CD8-positive, alpha-beta memory T cell (primary cell): ENCODE measurements at regions not wholly inside any gene's neighbourhood (a gene's known extent, or its start where the extent isn't known, plus 50 kb on each side); places are given as distances from the start of the nearest gene placed in this dataset.

Experiments used
- CTCF ChIA-PET: fragments of 350-600 bp; sonication (Branson Sonifier 250); formaldehyde crosslinking; loops from one replicate; lab custom pipeline; 2021; ENCODE audit warnings: antibody characterized with exemption; lab: Charles Lee
- POLR2A ChIA-PET: fragments of 350-600 bp; sonication (Branson Sonifier 250); formaldehyde crosslinking; loops from one replicate; lab custom pipeline; 2021; ENCODE audit warnings: antibody characterized with exemption; lab: Charles Lee
- DNase-seq, 5 donors: peaks; one replicate each; pipeline versions ENCODE4 v3.0.0 to v3.0.0-alpha.2; 2020 to 2022; ENCODE audit warnings: mixed read lengths in 1 of 5
- H3K27ac ChIP-seq: one replicate; pipeline ENCODE4 v1.7.0; 2013; ENCODE audit warnings: low read depth, mild to moderate bottlenecking, low read length, moderate library complexity
- H3K27me3 ChIP-seq: 2 replicates; pipeline ENCODE4 v1.7.0; 2013; ENCODE audit warnings: low read length, mild to moderate bottlenecking; ENCODE audit not compliant: insufficient read depth, poor library complexity, severe bottlenecking
- H3K36me3 ChIP-seq: 2 replicates; pipeline ENCODE4 v1.7.0; 2013; ENCODE audit warnings: mild to moderate bottlenecking, low read length, moderate library complexity; ENCODE audit not compliant: insufficient read depth
- H3K4me1 ChIP-seq: 2 replicates; pipeline ENCODE4 v1.7.0; 2013; ENCODE audit warnings: mild to moderate bottlenecking, low read length, moderate library complexity; ENCODE audit not compliant: insufficient read depth
- H3K4me3 ChIP-seq: 2 replicates; pipeline ENCODE4 v1.7.0; 2013; ENCODE audit warnings: mild to moderate bottlenecking, low read length
- H3K9me3 ChIP-seq: 2 replicates; pipeline ENCODE4 v1.7.0; 2013; ENCODE audit warnings: mild to moderate bottlenecking, low read length
- H3K27ac Mint-ChIP-seq, 8 donors: one replicate each; pipeline ENCODE4 v1.8.0; 2020 to 2021; ENCODE audit warnings: mixed read lengths in 8 of 8, mild to moderate bottlenecking in 6 of 8, inconsistent platforms in 3 of 8, moderate library complexity in 3 of 8
- H3K27me3 Mint-ChIP-seq, 2 donors: one replicate each; pipeline ENCODE4 v1.8.0; 2020 to 2021; ENCODE audit warnings: mixed read lengths in 2 of 2, mild to moderate bottlenecking in 1 of 2, moderate library complexity in 1 of 2
- H3K36me3 Mint-ChIP-seq, 3 donors: one replicate each; pipeline ENCODE4 v1.8.0; 2020 to 2021; ENCODE audit warnings: mixed read lengths in 3 of 3, inconsistent platforms in 1 of 3, mild to moderate bottlenecking in 1 of 3
- H3K4me1 Mint-ChIP-seq, 3 donors: one replicate each; pipeline ENCODE4 v1.8.0; 2020 to 2021; ENCODE audit warnings: mixed read lengths in 3 of 3, inconsistent platforms in 1 of 3, mild to moderate bottlenecking in 1 of 3
- H3K4me3 Mint-ChIP-seq, 7 donors: one replicate each; pipeline ENCODE4 v1.8.0; 2020 to 2021; ENCODE audit warnings: mixed read lengths in 7 of 7, mild to moderate bottlenecking in 6 of 7, moderate library complexity in 4 of 7, inconsistent platforms in 2 of 7
- H3K9me3 Mint-ChIP-seq, 5 donors: one replicate each; pipeline ENCODE4 v1.8.0; 2020 to 2022; ENCODE audit warnings: mixed read lengths in 5 of 5, mild to moderate bottlenecking in 3 of 5, moderate library complexity in 2 of 5, inconsistent platforms in 1 of 5

GRCh38 chr11:111119751-111120150, 125.8 kb upstream of the POU2AF2 start:
- CTCF ChIA-PET = no interaction called here
- no peak overlapping the region for H3K4me3 Mint-ChIP-seq

GRCh38 chr11:111115890-111116289, 129.6 kb upstream of the POU2AF2 start:
- no peaks in the 10 kb centered on the region for H3K4me1 Mint-ChIP-seq
- peaks cover 0 to 3% of the 10 kb centered on the region in 2 donors for H3K27me3 Mint-ChIP-seq
- H3K4me3 Mint-ChIP-seq = no peak overlapping the region
- DNase-seq = no peak
- Histone ChIP-seq H3K36me3 (no peaks in the 10 kb centered on the region), H3K9me3 (no peaks in the 10 kb centered on the region), H3K27me3 (no peaks in the 10 kb centered on the region), H3K4me1 (no peaks in the 10 kb centered on the region), H3K4me3 (no peak overlapping the region), H3K27ac (no peak overlapping the region)
- POLR2A ChIA-PET = no interaction called here
- CTCF ChIA-PET = no interaction called here
- no peak overlapping the region for H3K27ac Mint-ChIP-seq
- no peaks in the 10 kb centered on the region for H3K36me3 Mint-ChIP-seq
- H3K9me3 Mint-ChIP-seq = peaks cover 0 to under 1% (median 0%) of the 10 kb centered on the region in 5 donors

More at GRCh38 chr11:111119751-111120150, 125.8 kb upstream of the POU2AF2 start:
- Histone ChIP-seq H3K4me3 (no peak overlapping the region), H3K36me3 (no peaks in the 10 kb centered on the region), H3K27me3 (no peaks in the 10 kb centered on the region), H3K4me1 (no peaks in the 10 kb centered on the region), H3K9me3 (no peaks in the 10 kb centered on the region), H3K27ac (no peak overlapping the region)
- Mint-ChIP-seq H3K4me1 (no peaks in the 10 kb centered on the region), H3K27ac (peak overlapping the region in 1 of 8 donors; percentile 3), H3K27me3 (no peaks in the 10 kb centered on the region), H3K9me3 (peaks cover 0 to 2% (median 0%) of the 10 kb centered on the region in 5 donors), H3K36me3 (no peaks in the 10 kb centered on the region)
- POLR2A ChIA-PET = no interaction called here
- no peak for DNase-seq

- no peaks in the 10 kb centered on the region for H3K36me3 ChIP-seq
- no peaks in the 10 kb centered on the region for H3K27me3 ChIP-seq
- Mint-ChIP-seq H3K36me3 (no peaks in the 10 kb centered on the region), H3K4me1 (no peaks in the 10 kb centered on the region), H3K4me3 (no peak overlapping the region), H3K27ac (no peak overlapping the region), H3K27me3 (peaks cover 0 to 7% of the 10 kb centered on the region in 2 donors), H3K9me3 (no peaks in the 10 kb centered on the region)
- no peak for DNase-seq
- H3K27ac ChIP-seq = no peak overlapping the region
- POLR2A ChIA-PET = no interaction called here
- H3K4me1 ChIP-seq = no peaks in the 10 kb centered on the region
- H3K4me3 ChIP-seq = no peak overlapping the region
- no peaks in the 10 kb centered on the region for H3K9me3 ChIP-seq
- CTCF ChIA-PET = no interaction called here
Observed at GRCh38 chr11:111114091-111114490, 131.4 kb upstream of the POU2AF2 start.

GRCh38 chr11:111112614-111113013, 132.9 kb upstream of the POU2AF2 start:
- H3K9me3 ChIP-seq = no peaks in the 10 kb centered on the region
- H3K27me3 ChIP-seq = no peaks in the 10 kb centered on the region
- H3K4me1 Mint-ChIP-seq = no peaks in the 10 kb centered on the region
- no peak overlapping the region for H3K4me3 Mint-ChIP-seq
- no peaks in the 10 kb centered on the region for H3K36me3 Mint-ChIP-seq
- ChIA-PET CTCF (no interaction called here), POLR2A (no interaction called here)
- no peak overlapping the region for H3K27ac Mint-ChIP-seq
- no peak overlapping the region for H3K4me3 ChIP-seq
- H3K27ac ChIP-seq = no peak overlapping the region
- no peaks in the 10 kb centered on the region for H3K36me3 ChIP-seq
- DNase-seq = no peak
- no peaks in the 10 kb centered on the region for H3K4me1 ChIP-seq
- no peaks in the 10 kb centered on the region for H3K9me3 Mint-ChIP-seq
- peaks cover 0 to 15% of the 10 kb centered on the region in 2 donors for H3K27me3 Mint-ChIP-seq

- Mint-ChIP-seq H3K36me3 (no peaks in the 10 kb centered on the region), H3K27me3 (peaks cover 1 to 32% of the 10 kb centered on the region in 2 donors), H3K9me3 (no peaks in the 10 kb centered on the region), H3K4me3 (no peak overlapping the region), H3K4me1 (no peaks in the 10 kb centered on the region), H3K27ac (no peak overlapping the region)
- no peaks in the 10 kb centered on the region for H3K4me1 ChIP-seq
- H3K9me3 ChIP-seq = no peaks in the 10 kb centered on the region
- H3K27me3 ChIP-seq = no peaks in the 10 kb centered on the region
- no peak overlapping the region for H3K27ac ChIP-seq
- ChIA-PET POLR2A (no interaction called here), CTCF (no interaction called here)
- H3K4me3 ChIP-seq = no peak overlapping the region
- H3K36me3 ChIP-seq = no peaks in the 10 kb centered on the region
- no peak for DNase-seq
Observed at GRCh38 chr11:111107501-111107900, 138.0 kb upstream of the POU2AF2 start.

GRCh38 chr11:111106641-111107040, 138.9 kb upstream of the POU2AF2 start:
- Histone ChIP-seq H3K9me3 (no peaks in the 10 kb centered on the region), H3K27me3 (no peaks in the 10 kb centered on the region), H3K4me3 (no peak overlapping the region), H3K27ac (no peak overlapping the region), H3K36me3 (no peaks in the 10 kb centered on the region), H3K4me1 (no peaks in the 10 kb centered on the region)
- POLR2A ChIA-PET = no interaction called here
- Mint-ChIP-seq H3K27ac (no peak overlapping the region), H3K4me3 (no peak overlapping the region), H3K9me3 (no peaks in the 10 kb centered on the region), H3K4me1 (no peaks in the 10 kb centered on the region), H3K36me3 (no peaks in the 10 kb centered on the region), H3K27me3 (peaks cover 3 to 32% of the 10 kb centered on the region in 2 donors)
- DNase-seq = no peak
- CTCF ChIA-PET = no interaction called here

GRCh38 chr11:111105566-111105965, 140.0 kb upstream of the POU2AF2 start:
- Histone ChIP-seq H3K4me1 (no peaks in the 10 kb centered on the region), H3K27ac (no peak overlapping the region), H3K4me3 (no peak overlapping the region), H3K36me3 (no peaks in the 10 kb centered on the region), H3K9me3 (no peaks in the 10 kb centered on the region), H3K27me3 (no peaks in the 10 kb centered on the region)
- DNase-seq = no peak
- no peaks in the 10 kb centered on the region for H3K36me3 Mint-ChIP-seq
- peaks cover 3 to 28% of the 10 kb centered on the region in 2 donors for H3K27me3 Mint-ChIP-seq
- no peak overlapping the region for H3K27ac Mint-ChIP-seq
- H3K4me1 Mint-ChIP-seq = no peaks in the 10 kb centered on the region
- ChIA-PET POLR2A (no interaction called here), CTCF (no interaction called here)
- H3K4me3 Mint-ChIP-seq = no peak overlapping the region
- H3K9me3 Mint-ChIP-seq = no peaks in the 10 kb centered on the region

GRCh38 chr11:111104185-111104584, 141.3 kb upstream of the POU2AF2 start:
- H3K36me3 Mint-ChIP-seq = no peaks in the 10 kb centered on the region
- H3K4me3 ChIP-seq = no peak overlapping the region
- no peaks in the 10 kb centered on the region for H3K4me1 ChIP-seq
- POLR2A ChIA-PET = no interaction called here
- no peak overlapping the region for H3K27ac Mint-ChIP-seq
- no peak overlapping the region for H3K27ac ChIP-seq
- no peaks in the 10 kb centered on the region for H3K27me3 ChIP-seq
- H3K4me1 Mint-ChIP-seq = no peaks in the 10 kb centered on the region
- DNase-seq = no peak
- no peak overlapping the region for H3K4me3 Mint-ChIP-seq
- H3K27me3 Mint-ChIP-seq = peaks cover 3 to 25% of the 10 kb centered on the region in 2 donors
- no peaks in the 10 kb centered on the region for H3K36me3 ChIP-seq
- CTCF ChIA-PET = no interaction called here
- H3K9me3 Mint-ChIP-seq = peaks cover 0 to 1% (median 0%) of the 10 kb centered on the region in 5 donors
- H3K9me3 ChIP-seq = no peaks in the 10 kb centered on the region

GRCh38 chr11:111101881-111102280, 143.6 kb upstream of the POU2AF2 start:
- Histone ChIP-seq H3K36me3 (no peaks in the 10 kb centered on the region), H3K9me3 (no peaks in the 10 kb centered on the region), H3K4me3 (no peak overlapping the region), H3K27ac (no peak overlapping the region), H3K4me1 (no peaks in the 10 kb centered on the region), H3K27me3 (no peaks in the 10 kb centered on the region)
- Mint-ChIP-seq H3K9me3 (peaks cover 0 to 1% (median 0%) of the 10 kb centered on the region in 5 donors), H3K27me3 (peaks cover 8 to 22% of the 10 kb centered on the region in 2 donors), H3K4me3 (no peak overlapping the region), H3K27ac (no peak overlapping the region), H3K4me1 (no peaks in the 10 kb centered on the region), H3K36me3 (no peaks in the 10 kb centered on the region)
- ChIA-PET CTCF (no interaction called here), POLR2A (no interaction called here)
- DNase-seq = no peak
